ENCODE measurements at regions not wholly inside any gene's neighbourhood (a gene's known extent, or its start where the extent isn't known, plus 50 kb on each side); places are given as distances from the start of the nearest gene placed in this dataset.

- no peak for DNase-seq (ENCODE audit: low read depth, low spot score)
These were observed 537.3 kb upstream of the PLXNA2 start for GRCh38 chr1:208781391-208782045.

DNA sequence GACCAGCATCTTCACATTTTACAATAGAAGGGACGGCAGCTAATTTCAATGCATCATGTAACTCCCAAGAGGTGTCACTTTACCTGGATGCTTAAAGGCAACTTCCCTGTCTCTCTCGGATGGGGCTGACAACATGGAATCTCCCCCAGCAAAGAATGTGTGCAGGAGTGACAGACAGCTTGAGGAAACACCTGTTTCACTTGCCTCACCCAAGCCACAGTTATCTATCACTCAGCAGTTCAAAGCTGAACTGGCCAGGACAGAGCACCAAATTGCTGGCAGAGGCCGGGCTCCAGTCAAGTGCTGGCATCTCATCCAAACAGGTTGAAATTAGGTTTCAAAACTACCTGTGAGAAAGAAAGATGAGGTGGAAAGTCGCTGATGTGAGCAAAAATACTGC is 538.0 kb upstream of the PLXNA2 start:
- no peak for DNase-seq (ENCODE audit: low read depth, low spot score)

GRCh38 chr1:208785629-208786028 is 541.4 kb upstream of the PLXNA2 start:
- DNase-seq (ENCODE audit: low read depth, low spot score) = no peak

DNA sequence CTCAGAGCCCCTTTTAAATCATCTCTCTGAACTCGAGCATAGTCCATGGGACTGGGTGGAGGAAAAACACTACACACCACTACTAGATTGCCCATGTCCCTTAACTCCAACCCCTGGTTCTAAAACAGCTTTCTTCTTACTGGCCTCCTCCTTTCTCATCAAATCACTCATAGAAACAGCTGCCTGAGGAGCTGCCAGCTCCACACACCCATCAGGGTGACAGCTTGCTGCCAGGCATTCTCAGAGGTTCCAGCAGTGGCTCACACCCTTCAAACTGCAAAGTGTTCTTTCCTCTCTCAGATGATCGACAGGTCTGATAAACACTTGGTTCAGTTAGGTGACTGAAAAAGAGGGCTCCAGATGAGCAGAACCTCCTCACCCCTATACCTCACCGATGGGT is 543.0 kb upstream of the PLXNA2 start:
- DNase-seq (ENCODE audit: low read depth, low spot score) = no peak

DNA sequence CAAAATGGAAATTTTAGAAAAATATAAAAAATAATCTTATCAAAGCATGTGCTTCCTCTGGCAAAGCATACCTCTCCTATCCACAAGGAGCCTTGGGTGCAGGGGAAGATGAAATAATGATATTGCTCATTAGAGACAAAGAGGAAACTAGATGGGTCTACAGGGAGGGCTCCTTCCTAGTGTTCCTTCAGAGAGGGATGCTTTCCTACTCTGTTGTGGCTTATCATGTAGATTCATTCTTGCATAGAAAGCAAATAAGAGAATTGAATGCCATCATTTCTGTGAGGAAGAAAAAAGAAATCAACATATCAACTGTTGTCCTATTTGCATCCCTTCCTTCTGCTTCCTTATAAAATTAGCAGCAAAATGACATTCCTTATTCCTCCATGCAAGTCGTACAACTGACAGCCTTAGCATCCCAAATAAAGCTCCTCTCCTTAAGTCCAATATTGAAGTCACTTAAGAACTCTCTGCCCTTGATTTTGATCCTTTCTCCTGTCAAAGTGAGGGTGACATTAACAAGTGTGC is 543.9 kb upstream of the PLXNA2 start:
- DNase-seq (ENCODE audit: low read depth, low spot score) = no peak

DNA sequence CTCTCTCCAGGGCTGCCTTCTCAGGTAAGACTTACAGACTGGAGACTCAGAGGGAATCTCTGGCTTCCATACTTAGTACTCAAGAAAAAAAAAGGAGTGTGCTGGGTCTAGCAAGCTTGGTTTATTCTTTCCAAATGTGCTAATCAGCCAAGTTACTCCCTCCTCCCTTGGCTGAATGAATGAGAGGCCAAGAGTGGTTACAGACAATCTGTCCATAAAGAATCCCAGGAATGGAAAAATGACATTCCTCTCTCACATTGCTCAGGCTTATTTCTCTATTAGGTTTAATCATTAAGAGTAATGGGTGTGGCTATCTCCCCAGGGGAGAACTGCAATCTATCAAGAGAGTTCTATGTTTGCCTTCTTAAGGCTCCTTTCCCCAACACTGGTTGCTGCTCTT is 547.3 kb upstream of the PLXNA2 start:
- no peak for DNase-seq (ENCODE audit: low read depth, low spot score)

DNA sequence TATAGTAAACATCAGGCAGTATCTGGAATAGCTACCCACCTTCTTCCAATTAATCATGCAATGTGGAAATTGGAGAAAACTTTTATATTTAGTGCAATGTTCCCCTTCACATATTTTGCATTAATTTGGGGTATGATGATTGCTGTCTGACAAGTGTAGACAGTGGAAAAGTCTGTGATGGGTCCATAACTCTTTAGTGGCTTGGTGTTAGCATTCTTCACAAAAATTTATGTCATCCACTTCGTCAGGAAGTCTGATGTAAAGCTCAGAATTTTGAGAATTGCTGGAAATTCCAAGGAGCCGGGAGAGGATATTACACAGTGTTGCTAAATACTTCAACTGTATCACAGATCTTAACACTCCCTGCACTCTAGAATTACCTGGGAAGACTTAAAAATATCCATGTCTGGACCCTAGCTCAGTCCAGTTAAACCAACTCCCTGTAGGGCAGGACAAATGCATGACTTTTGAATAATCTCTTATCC is 549.7 kb upstream of the PLXNA2 start:
- no peak for DNase-seq (ENCODE audit: low read depth, low spot score)

- DNase-seq (ENCODE audit: low read depth, low spot score) = no peak
These were observed 555.0 kb upstream of the PLXNA2 start for GRCh38 chr1:208799186-208799585.

DNA sequence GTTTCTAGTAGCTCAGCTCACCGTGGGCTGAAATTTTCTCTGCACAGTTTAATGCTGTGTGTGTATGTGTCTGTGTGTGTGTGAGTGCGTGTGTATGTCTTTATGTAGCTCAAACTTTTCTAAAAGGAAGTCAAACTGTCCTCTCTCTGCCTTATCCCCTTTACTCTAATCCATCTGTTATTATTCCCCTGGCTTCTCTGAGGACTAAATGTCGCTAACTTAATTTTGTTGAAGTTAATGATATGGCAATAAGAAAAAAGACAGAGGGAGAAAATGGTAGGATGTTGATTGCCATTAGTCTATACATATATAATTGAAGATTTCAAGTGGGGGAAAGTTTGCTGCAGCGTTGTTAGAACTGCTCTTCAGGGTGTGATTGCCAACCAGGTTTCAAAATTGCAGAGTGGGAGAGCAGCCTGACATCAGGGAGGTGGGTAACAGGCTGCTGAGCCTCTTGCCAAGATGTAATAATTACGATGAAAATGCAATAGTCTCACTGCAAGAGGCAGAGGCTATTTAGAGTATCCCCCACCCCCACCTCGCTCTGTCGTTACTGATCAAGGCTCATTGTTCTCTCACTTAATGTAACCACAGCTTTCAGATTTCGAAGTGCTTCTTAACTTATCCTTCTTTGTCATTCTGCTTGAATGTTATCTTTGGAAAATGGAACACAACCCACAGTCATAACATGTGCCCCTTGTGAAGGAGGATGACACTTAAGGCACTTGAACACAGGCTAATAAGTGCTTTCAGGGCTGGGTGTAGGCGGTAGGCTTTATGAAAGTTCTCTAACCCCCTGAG is 559.0 kb upstream of the PLXNA2 start:
- DNase-seq (ENCODE audit: low read depth, low spot score) = no peak

GRCh38 chr1:208807446-208808127 is 563.4 kb upstream of the PLXNA2 start:
- DNase-seq (ENCODE audit: low read depth, low spot score) = no peak

- no peak for DNase-seq (ENCODE audit: low read depth, low spot score)
These were observed 564.1 kb upstream of the PLXNA2 start for GRCh38 chr1:208808301-208808700.

GRCh38 chr1:208809876-208810275 is 565.7 kb upstream of the PLXNA2 start:
- no peak for DNase-seq (ENCODE audit: low read depth, low spot score)

GRCh38 chr1:208818770-208819445 is 574.7 kb upstream of the PLXNA2 start:
- DNase-seq (ENCODE audit: low read depth, low spot score) = no peak

GRCh38 chr1:208820580-208821212 is 576.5 kb upstream of the PLXNA2 start:
- DNase-seq (ENCODE audit: low read depth, low spot score) = no peak

DNA sequence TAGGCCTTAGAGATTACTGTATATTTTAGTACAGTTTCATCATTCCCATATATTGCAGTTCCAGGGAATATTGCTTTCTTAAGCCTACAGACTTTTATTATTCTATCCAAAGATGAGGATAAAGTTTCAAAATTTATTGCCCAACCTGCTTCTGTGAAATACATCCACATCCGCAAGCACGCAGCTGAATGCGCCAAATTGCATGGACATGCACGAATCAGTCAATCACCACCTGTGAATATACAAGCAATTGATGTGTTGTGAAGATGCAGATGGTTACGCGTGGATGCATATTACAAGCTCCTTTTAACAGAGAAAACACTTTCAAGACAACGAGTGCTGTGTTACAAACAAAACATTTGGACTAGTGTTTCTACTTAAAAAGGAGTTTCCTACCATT is 577.8 kb upstream of the PLXNA2 start:
- DNase-seq (ENCODE audit: low read depth, low spot score) = no peak

GRCh38 chr1:208825300-208825699 is 581.1 kb upstream of the PLXNA2 start:
- DNase-seq (ENCODE audit: low read depth, low spot score) = no peak

- DNase-seq (ENCODE audit: low read depth, low spot score) = no peak
These were observed 585.4 kb upstream of the PLXNA2 start for GRCh38 chr1:208829595-208829994.

DNA sequence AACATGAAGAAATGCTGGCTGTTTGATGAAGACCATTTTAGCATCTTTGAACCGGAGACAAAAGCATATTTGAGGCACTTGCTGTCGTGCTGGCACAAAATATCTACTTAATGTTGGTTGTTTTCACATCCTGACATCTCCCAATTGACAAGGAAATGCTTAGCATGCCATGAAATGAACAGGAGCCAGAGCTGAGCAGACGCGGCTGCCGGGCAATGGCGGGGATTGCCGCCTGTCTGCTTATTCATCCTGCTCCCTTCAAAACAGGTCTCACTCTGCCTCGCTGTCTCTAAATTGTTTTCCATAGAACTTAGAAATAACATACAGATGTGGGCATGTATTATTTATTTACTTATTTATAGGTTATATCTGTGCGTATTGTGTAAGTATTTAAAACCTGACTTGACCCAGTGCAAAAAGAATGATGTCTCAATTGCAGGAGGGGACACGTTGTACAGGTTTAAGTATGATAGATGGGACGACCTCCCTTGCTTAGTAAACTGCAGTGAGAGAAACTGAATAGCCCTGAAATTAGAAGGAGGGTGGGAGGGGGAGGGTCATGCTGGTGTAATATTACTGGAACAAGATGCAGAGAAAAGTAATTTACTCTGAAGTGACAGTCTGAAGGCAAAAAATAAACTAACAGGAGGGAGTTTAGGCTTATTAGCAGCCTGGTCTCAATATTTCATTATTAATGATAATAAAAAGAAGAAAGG is 590.4 kb upstream of the PLXNA2 start:
- DNase-seq (ENCODE audit: low read depth, low spot score) = no peak

- DNase-seq (ENCODE audit: low read depth, low spot score) = no peak
These were observed 590.9 kb upstream of the PLXNA2 start for GRCh38 chr1:208835097-208835463.

DNA sequence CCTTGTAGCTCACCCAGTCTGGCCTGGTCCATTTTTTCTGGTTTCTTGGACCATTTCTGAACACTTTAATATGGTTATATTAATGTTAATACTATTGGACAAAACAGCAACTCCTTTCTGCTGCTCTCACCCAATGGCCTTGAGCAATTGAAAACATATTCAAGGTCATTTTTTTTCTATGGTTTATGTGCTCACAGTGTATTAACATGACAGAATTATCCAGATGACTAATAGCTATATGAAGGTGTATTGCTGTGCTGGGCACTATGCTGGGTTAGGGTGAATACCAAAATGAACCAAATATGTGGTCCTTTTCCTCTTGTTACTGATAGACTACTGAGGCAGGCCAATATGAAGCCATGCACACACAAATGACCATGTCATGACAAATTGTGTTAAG is 591.6 kb upstream of the PLXNA2 start:
- DNase-seq (ENCODE audit: low read depth, low spot score) = no peak

GRCh38 chr1:208837242-208837641 is 593.1 kb upstream of the PLXNA2 start:
- DNase-seq (ENCODE audit: low read depth, low spot score) = no peak

Measured in smooth muscle cell of the brain vasculature (primary cell).